Endothelial cell of umbilical vein (primary cell): ENCODE measurements at regions not wholly inside any gene's neighbourhood (a gene's known extent, or its start where the extent isn't known, plus 50 kb on each side); places are given as distances from the start of the nearest gene placed in this dataset.

Experiments
- BruUV-seq: library from RNA; stranded (reverse); fragments of 400-500 nt; replicated peaks from 2 replicates; lab custom pipeline; 2021; lab: Mats Ljungman, UMichigan
- CTCF ChIA-PET: fragments of 300-600, 350-600 bp; sonication (Branson Sonifier 250); formaldehyde crosslinking; loops from one replicate; lab custom pipeline; 2021; ENCODE audit warnings: antibody characterized with exemption, inconsistent platforms; lab: Charles Lee
- POLR2A ChIA-PET: fragments of 300-600, 350-600 bp; sonication (Branson Sonifier 250); formaldehyde crosslinking; loops from one replicate; lab custom pipeline; 2021; ENCODE audit warnings: antibody characterized with exemption, inconsistent platforms; lab: Charles Lee
- DNase-seq: peaks from one replicate; pipeline ENCODE4 v3.0.0-alpha.2; 2011; ENCODE audit warnings: low read depth, low spot score
- FAIRE-seq: peaks from 2 replicates; lab custom pipeline; 2011; peaks lifted over from hg19 to GRCh38; lab: Jason Lieb, UNC
- H2AFZ ChIP-seq: 2 replicates; pipeline ENCODE4 v1.6.0; 2012; ENCODE audit warnings: low read depth, low read length, control low read depth, inconsistent platforms
- H3K27ac ChIP-seq: 2 replicates; pipeline ENCODE4 v1.5.1; 2011; ENCODE audit warnings: low read depth, mild to moderate bottlenecking, control low read depth, low read length, moderate library complexity; ENCODE audit not compliant: insufficient read depth
- H3K27me3 ChIP-seq, 2 experiments: 2 replicates each; pipeline versions ENCODE4 v1.6.0 to v1.6.1; 2011; ENCODE audit warnings: low read length in 2 of 2, mixed read lengths in 1 of 2; ENCODE audit not compliant: control insufficient read depth in 2 of 2, insufficient read depth in 2 of 2
- H3K36me3 ChIP-seq, 2 experiments: 2 replicates in 1 of 2; 3 replicates in 1 of 2; pipeline ENCODE4 v1.5.1; 2011; ENCODE audit warnings: low read length in 2 of 2, mild to moderate bottlenecking in 1 of 2, moderate library complexity in 1 of 2; ENCODE audit not compliant: control insufficient read depth in 2 of 2, insufficient read depth in 2 of 2; ENCODE audit errors: extremely low read depth in 1 of 2
- H3K4me1 ChIP-seq: 3 replicates; pipeline ENCODE4 v1.5.1; 2011; ENCODE audit warnings: mild to moderate bottlenecking, low read length; ENCODE audit not compliant: control insufficient read depth, insufficient read depth; ENCODE audit errors: extremely low read depth
- H3K4me2 ChIP-seq: 2 replicates; pipeline ENCODE4 v1.6.1; 2011; ENCODE audit warnings: low read length, control low read depth, mixed read lengths; ENCODE audit not compliant: insufficient read depth
- H3K4me3 ChIP-seq, 3 experiments: fragments of 200-600 bp in 1 of 3; sonication (generic), shearing (Covaris generic) in 1 of 3; replicated peaks in 1 of 3; 2 replicates each; pipeline ENCODE4 v1.5.1; 2011 to 2016; ENCODE audit warnings: control low read depth in 3 of 3, low read length in 3 of 3, mild to moderate bottlenecking in 2 of 3, inconsistent platforms in 1 of 3, low read depth in 1 of 3, moderate library complexity in 1 of 3; ENCODE audit not compliant: insufficient read depth in 1 of 3
- H3K79me2 ChIP-seq: 2 replicates; pipeline ENCODE4 v1.6.0; 2012; ENCODE audit warnings: low read length, inconsistent platforms; ENCODE audit not compliant: control insufficient read depth, insufficient read depth
- H3K9ac ChIP-seq: replicated peaks from 2 replicates; pipeline ENCODE3; 2011; ENCODE audit warnings: low read length, control low read depth; ENCODE audit not compliant: insufficient read depth; ENCODE audit errors: extremely low read depth
- H3K9me1 ChIP-seq: replicated peaks from 3 replicates; pipeline ENCODE4 v1.6.0; 2011; ENCODE audit warnings: mild to moderate bottlenecking, low read length; ENCODE audit not compliant: control insufficient read depth, insufficient read depth; ENCODE audit errors: extremely low read depth
- H3K9me3 ChIP-seq: replicated peaks from 2 replicates; pipeline ENCODE4 v1.5.1; 2012; ENCODE audit warnings: low read length, inconsistent platforms; ENCODE audit not compliant: control insufficient read depth, insufficient read depth
- H4K20me1 ChIP-seq: replicated peaks from 2 replicates; pipeline ENCODE3; 2011; ENCODE audit warnings: mild to moderate bottlenecking, low read length; ENCODE audit not compliant: control insufficient read depth, insufficient read depth; ENCODE audit errors: extremely low read depth
- CTCF ChIP-seq, 2 donors: IDR thresholded peaks; 1 replicate in 1 of 2; 2 replicates in 1 of 2; pipeline ENCODE4 v1.5.1; 2011; ENCODE audit warnings: low read length in 2 of 2, mild to moderate bottlenecking in 2 of 2, moderate library complexity in 2 of 2, control low read depth in 1 of 2, inconsistent platforms in 1 of 2, low read depth in 1 of 2; ENCODE audit not compliant: insufficient read depth in 1 of 2; ENCODE audit errors: extremely low read depth in 1 of 2
- FOS ChIP-seq: IDR thresholded peaks from 2 replicates; pipeline ENCODE4 v1.6.1; 2011; ENCODE audit warnings: mild to moderate bottlenecking, low read length, moderate library complexity, borderline replicate concordance; ENCODE audit not compliant: insufficient read depth
- MAX ChIP-seq: IDR thresholded peaks from 2 replicates; pipeline ENCODE4 v1.6.1; 2011; ENCODE audit not compliant: insufficient read depth, insufficient read length
- POLR2A ChIP-seq: IDR thresholded peaks from 2 replicates; pipeline ENCODE4 v1.6.1; 2012; ENCODE audit warnings: low read depth, mild to moderate bottlenecking, control low read depth, low read length
- dilution Hi-C: fragments of 300-500 bp; cut with MboI; formaldehyde crosslinking; loops from one replicate; pipeline ENCODE4 v1.15.0; 2019; ENCODE audit warnings: low sequenced_read_pairs; ENCODE audit not compliant: extremely low pct_ligation_motif_present
- intact Hi-C: fragments of 100-400 bp; cut with micrococcal nuclease; formaldehyde crosslinking; loops from one replicate; pipeline ENCODE4 v1.10.0; 2022

- no peak for TF ChIP-seq CTCF (IDR thresholded peaks at IDR 0.05; ENCODE audit: extremely low read depth in 1 of 2, insufficient read depth in 1 of 2, low read depth in 1 of 2, low read length in 2 of 2)
- no peak for TF ChIP-seq FOS
- TF ChIP-seq MAX: no peak
- H3K27ac ChIP-seq: no peak overlapping the region
- dilution Hi-C loops (no loop called here), intact Hi-C loops (no loop called here)
- CTCF ChIA-PET: no interaction called here
- H3K36me3 ChIP-seq: no peaks in the 10 kb centered on the region
- FAIRE-seq: no peak
- no peaks in the 10 kb centered on the region for H3K27me3 ChIP-seq
- no peak overlapping the region for H3K4me3 ChIP-seq
- POLR2A ChIA-PET: no interaction called here
- no peaks in the 10 kb centered on the region for H3K9me3 ChIP-seq
- no peaks in the 10 kb centered on the region for H3K79me2 ChIP-seq
- H3K4me2 ChIP-seq: no peak overlapping the region
- H2AFZ ChIP-seq: no peak overlapping the region
- no peak overlapping the region for H3K9ac ChIP-seq
- DNase-seq: no peak
- no peaks in the 10 kb centered on the region for H4K20me1 ChIP-seq
- no peaks in the 10 kb centered on the region for H3K9me1 ChIP-seq
- H3K4me1 ChIP-seq: no peaks in the 10 kb centered on the region
- BruUV-seq: no TSS peak
Observed at GRCh38 chr1:119220991-119221390, 80.5 kb upstream of the WARS2 start.

- Histone ChIP-seq H3K9me1 (no peaks in the 10 kb centered on the region), H3K9me3 (no peaks in the 10 kb centered on the region), H3K79me2 (no peaks in the 10 kb centered on the region), H4K20me1 (no peaks in the 10 kb centered on the region), H2AFZ (no peak overlapping the region), H3K9ac (no peak overlapping the region), H3K27me3 (no peaks in the 10 kb centered on the region), H3K4me1 (no peaks in the 10 kb centered on the region), H3K4me3 (no peak overlapping the region), H3K27ac (no peak overlapping the region), H3K36me3 (no peaks in the 10 kb centered on the region), H3K4me2 (no peak overlapping the region)
- CTCF ChIA-PET: no interaction called here
- no peak for DNase-seq
- POLR2A ChIA-PET: no interaction called here
- dilution Hi-C loops (no loop called here), intact Hi-C loops (no loop called here)
- TF ChIP-seq POLR2A (no peak), FOS (no peak)
- BruUV-seq: no TSS peak
- FAIRE-seq: no peak
Observed at GRCh38 chr1:119222271-119222670, 81.8 kb upstream of the WARS2 start.
